SJCRH30 (cell line): ENCODE measurements at regions not wholly inside any gene's neighbourhood (a gene's known extent, or its start where the extent isn't known, plus 50 kb on each side); places are given as distances from the start of the nearest gene placed in this dataset.
"Not testable (repeated sequence)": the region's sequence is repeated elsewhere in the genome, so short reads cannot be mapped to it uniquely, and the experiment has no call there.

Source experiments
- DNase-seq, 2 experiments: peaks; one replicate each; pipeline ENCODE4 v3.0.0-alpha.2; 2015 to 2020
- H3K27ac ChIP-seq: fragments of 250-450 bp; sonication (Bioruptor Pico); 2 replicates; pipeline ENCODE4 v1.5.1; 2020; ENCODE audit warnings: mild to moderate bottlenecking, moderate library complexity
- H3K27me3 ChIP-seq: fragments of 250-450 bp; sonication (Bioruptor Pico); 2 replicates; pipeline ENCODE4 v1.5.1; 2020; ENCODE audit warnings: mild to moderate bottlenecking, moderate library complexity
- H3K36me3 ChIP-seq: fragments of 250-450 bp; sonication (Bioruptor Pico); 2 replicates; pipeline ENCODE4 v1.5.1; 2020; ENCODE audit warnings: mild to moderate bottlenecking, moderate library complexity
- H3K4me1 ChIP-seq: fragments of 250-450 bp; sonication (Bioruptor Pico); 2 replicates; pipeline ENCODE4 v1.5.1; 2020; ENCODE audit warnings: mild to moderate bottlenecking, moderate library complexity
- H3K4me3 ChIP-seq: fragments of 250-450 bp; sonication (Bioruptor Pico); 2 replicates; pipeline ENCODE4 v1.5.1; 2020; ENCODE audit warnings: mild to moderate bottlenecking, moderate library complexity
- H3K9me3 ChIP-seq: fragments of 250-450 bp; sonication (Bioruptor Pico); replicated peaks from 2 replicates; pipeline ENCODE4 v1.5.1; 2020; ENCODE audit warnings: mild to moderate bottlenecking, moderate library complexity

- H3K27ac ChIP-seq, result peak overlapping the region; percentile 89
Measured at GRCh38 chr7:67301667-67302066, 305.0 kb downstream of the TYW1 start.

GRCh38 chr7:67302113-67303039 is 305.7 kb downstream of the TYW1 start:
- Histone ChIP-seq H3K4me1 (no peaks in the 10 kb centered on the region), H3K27me3 (no peaks in the 10 kb centered on the region), H3K36me3 (peaks cover 8% of the 10 kb centered on the region), H3K9me3 (no peaks in the 10 kb centered on the region), H3K27ac (peak overlapping the region; percentile 89), H3K4me3 (peak overlapping the region; percentile 87)
- peak; percentile 99 to 100 for DNase-seq

More at GRCh38 chr7:67301667-67302066, 305.0 kb downstream of the TYW1 start:
- no peaks in the 10 kb centered on the region for H3K4me1 ChIP-seq
- H3K9me3 ChIP-seq, result no peaks in the 10 kb centered on the region
- H3K27me3 ChIP-seq, result no peaks in the 10 kb centered on the region
- peaks cover 3% of the 10 kb centered on the region for H3K36me3 ChIP-seq
- peak overlapping the region; percentile 87 for H3K4me3 ChIP-seq
- DNase-seq, result no peak

- not testable (repeated sequence) for H3K27me3 ChIP-seq, DNase-seq, H3K9me3 ChIP-seq, H3K4me3 ChIP-seq, H3K27ac ChIP-seq, H3K4me1 ChIP-seq
- H3K36me3 ChIP-seq, result peaks cover 15% of the 10 kb centered on the region
Measured at GRCh38 chr7:67304846-67305245, 308.2 kb downstream of the TYW1 start.

- Histone ChIP-seq H3K36me3 (peaks cover 28% of the 10 kb centered on the region), H3K4me1 (no peaks in the 10 kb centered on the region), H3K4me3 (no peak overlapping the region), H3K27me3 (no peaks in the 10 kb centered on the region), H3K27ac (no peak overlapping the region), H3K9me3 (no peaks in the 10 kb centered on the region)
- no peak for DNase-seq
Measured at GRCh38 chr7:67306331-67306730, 309.7 kb downstream of the TYW1 start.

GRCh38 chr7:67309764-67310549 is 313.3 kb downstream of the TYW1 start:
- DNase-seq, result no peak
- Histone ChIP-seq H3K27me3 (no peaks in the 10 kb centered on the region), H3K9me3 (no peaks in the 10 kb centered on the region), H3K4me1 (no peaks in the 10 kb centered on the region), H3K27ac (no peak overlapping the region), H3K4me3 (no peak overlapping the region), H3K36me3 (peaks cover 56% of the 10 kb centered on the region)

- Histone ChIP-seq H3K4me1 (no peaks in the 10 kb centered on the region), H3K36me3 (peaks cover 66% of the 10 kb centered on the region), H3K9me3 (no peaks in the 10 kb centered on the region), H3K27ac (no peak overlapping the region), H3K4me3 (no peak overlapping the region), H3K27me3 (no peaks in the 10 kb centered on the region)
- DNase-seq, result no peak
Measured at GRCh38 chr7:67311901-67312300, 315.3 kb downstream of the TYW1 start.

- Histone ChIP-seq H3K27me3 (no peaks in the 10 kb centered on the region), H3K27ac (no peak overlapping the region), H3K9me3 (no peaks in the 10 kb centered on the region), H3K4me3 (no peak overlapping the region), H3K4me1 (no peaks in the 10 kb centered on the region), H3K36me3 (peaks cover 65% of the 10 kb centered on the region)
- no peak for DNase-seq
Measured at GRCh38 chr7:67313213-67313612, 316.6 kb downstream of the TYW1 start.

GRCh38 chr7:67316902-67317301 is 320.3 kb downstream of the TYW1 start:
- H3K27me3 ChIP-seq, H3K4me3 ChIP-seq, H3K9me3 ChIP-seq, DNase-seq, H3K4me1 ChIP-seq, H3K27ac ChIP-seq: not testable (repeated sequence)
- H3K36me3 ChIP-seq, result peaks cover 49% of the 10 kb centered on the region

- H3K27ac ChIP-seq, H3K9me3 ChIP-seq, H3K27me3 ChIP-seq, DNase-seq, H3K36me3 ChIP-seq, H3K4me1 ChIP-seq, H3K4me3 ChIP-seq: not testable (repeated sequence)
Measured at GRCh38 chr7:67328257-67328656, 331.6 kb downstream of the TYW1 start.

GRCh38 chr7:67335165-67335564 is 338.5 kb downstream of the TYW1 start:
- DNase-seq, H3K27me3 ChIP-seq, H3K4me3 ChIP-seq, H3K27ac ChIP-seq, H3K4me1 ChIP-seq, H3K36me3 ChIP-seq, H3K9me3 ChIP-seq: not testable (repeated sequence)

- DNase-seq, H3K36me3 ChIP-seq, H3K27ac ChIP-seq, H3K9me3 ChIP-seq, H3K4me3 ChIP-seq, H3K4me1 ChIP-seq, H3K27me3 ChIP-seq: not testable (repeated sequence)
Measured at GRCh38 chr7:67335663-67336062, 339.0 kb downstream of the TYW1 start.

GRCh38 chr7:67338545-67338944 is 341.9 kb downstream of the TYW1 start:
- not testable (repeated sequence) for DNase-seq, H3K4me1 ChIP-seq, H3K27me3 ChIP-seq, H3K27ac ChIP-seq, H3K9me3 ChIP-seq, H3K4me3 ChIP-seq
- peaks cover 11% of the 10 kb centered on the region; the same call in 1 of the 2 replicates for H3K36me3 ChIP-seq

GRCh38 chr7:67341153-67341768 is 344.6 kb downstream of the TYW1 start:
- DNase-seq, result no peak
- Histone ChIP-seq H3K9me3 (no peaks in the 10 kb centered on the region; the same call in 1 of the 2 replicates), H3K27ac (no peak overlapping the region), H3K4me3 (no peak overlapping the region), H3K4me1 (no peaks in the 10 kb centered on the region), H3K36me3 (peaks cover 13% of the 10 kb centered on the region; the same call in 1 of the 2 replicates), H3K27me3 (no peaks in the 10 kb centered on the region)

- Histone ChIP-seq H3K4me3 (no peak overlapping the region), H3K9me3 (no peaks in the 10 kb centered on the region; the same call in 1 of the 2 replicates), H3K27me3 (no peaks in the 10 kb centered on the region), H3K27ac (no peak overlapping the region), H3K36me3 (peaks cover 13% of the 10 kb centered on the region; the same call in 1 of the 2 replicates), H3K4me1 (no peaks in the 10 kb centered on the region)
- DNase-seq, result no peak
Measured at GRCh38 chr7:67343114-67343513, 346.5 kb downstream of the TYW1 start.

GRCh38 chr7:67343572-67343971 is 346.9 kb downstream of the TYW1 start:
- Histone ChIP-seq H3K4me3 (no peak overlapping the region), H3K4me1 (no peaks in the 10 kb centered on the region), H3K27me3 (no peaks in the 10 kb centered on the region), H3K27ac (no peak overlapping the region), H3K9me3 (no peaks in the 10 kb centered on the region; the same call in 1 of the 2 replicates), H3K36me3 (peaks cover 13% of the 10 kb centered on the region; the same call in 1 of the 2 replicates)
- DNase-seq, result peak in 1 of 2 experiments; percentile 21
